GM12891 (cell line): ENCODE measurements at regions not wholly inside any gene's neighbourhood (a gene's known extent, or its start where the extent isn't known, plus 50 kb on each side); places are given as distances from the start of the nearest gene placed in this dataset.

ENCODE experiments used
- PAX5 ChIP-seq: IDR thresholded peaks from 2 replicates; pipeline ENCODE4 v1.6.1; 2011; ENCODE audit warnings: low read length, moderate library complexity, mild to moderate bottlenecking; ENCODE audit not compliant: insufficient read depth, severe bottlenecking
- POLR2A ChIP-seq: IDR thresholded peaks from 2 replicates; pipeline ENCODE4 v1.6.1; 2011; ENCODE audit warnings: low read depth, low read length, control low read depth
- POLR2AphosphoS5 ChIP-seq: IDR thresholded peaks from 2 replicates; pipeline ENCODE4 v1.6.1; 2011; ENCODE audit warnings: low read depth, low read length, control low read depth
- POU2F2 ChIP-seq: IDR thresholded peaks from 2 replicates; pipeline ENCODE4 v1.6.1; 2011; ENCODE audit warnings: low read depth, mild to moderate bottlenecking, control low read depth, low read length, moderate library complexity
- SPI1 ChIP-seq: IDR thresholded peaks from 2 replicates; pipeline ENCODE4 v1.6.1; 2011; ENCODE audit warnings: low read depth, low read length, control low read depth
- TAF1 ChIP-seq: IDR thresholded peaks from 2 replicates; pipeline ENCODE4 v1.6.1; 2011; ENCODE audit warnings: low read depth, low read length, control low read depth

DNA sequence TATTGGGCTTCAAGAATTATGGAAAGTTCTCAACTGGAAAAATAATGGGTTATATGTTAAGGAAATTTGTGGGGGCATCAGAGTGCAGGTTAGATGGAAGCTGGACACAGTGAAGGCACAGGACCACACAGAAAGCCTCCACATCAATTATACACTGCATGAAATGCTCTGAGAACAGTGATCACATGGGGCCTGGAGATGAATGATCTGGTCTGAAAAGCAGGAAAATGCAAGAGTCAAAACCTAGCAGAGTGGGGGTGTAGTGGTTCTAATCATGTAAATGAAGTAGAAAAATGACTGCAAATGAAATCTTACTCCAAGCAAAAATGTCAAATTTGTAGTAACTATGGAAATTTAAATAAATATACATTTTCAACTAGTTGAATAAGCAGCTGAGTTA, 123.6 kb downstream of the TUSC7 start:
- TF ChIP-seq POLR2A (no peak), POLR2AphosphoS5 (no peak), POU2F2 (no peak), TAF1 (no peak), SPI1 (no peak), PAX5 (no peak)
